ENCODE measurements at regions not wholly inside any gene's neighbourhood (a gene's known extent, or its start where the extent isn't known, plus 50 kb on each side); places are given as distances from the start of the nearest gene placed in this dataset.

- TF ChIP-seq NRF1 (IDR thresholded peaks at IDR 0.05; ENCODE audit: low read depth, low read length) = no peak
Observed at GRCh38 chr2:211175956-211176355, 619.6 kb downstream of the CPS1 start (continued).

DNA sequence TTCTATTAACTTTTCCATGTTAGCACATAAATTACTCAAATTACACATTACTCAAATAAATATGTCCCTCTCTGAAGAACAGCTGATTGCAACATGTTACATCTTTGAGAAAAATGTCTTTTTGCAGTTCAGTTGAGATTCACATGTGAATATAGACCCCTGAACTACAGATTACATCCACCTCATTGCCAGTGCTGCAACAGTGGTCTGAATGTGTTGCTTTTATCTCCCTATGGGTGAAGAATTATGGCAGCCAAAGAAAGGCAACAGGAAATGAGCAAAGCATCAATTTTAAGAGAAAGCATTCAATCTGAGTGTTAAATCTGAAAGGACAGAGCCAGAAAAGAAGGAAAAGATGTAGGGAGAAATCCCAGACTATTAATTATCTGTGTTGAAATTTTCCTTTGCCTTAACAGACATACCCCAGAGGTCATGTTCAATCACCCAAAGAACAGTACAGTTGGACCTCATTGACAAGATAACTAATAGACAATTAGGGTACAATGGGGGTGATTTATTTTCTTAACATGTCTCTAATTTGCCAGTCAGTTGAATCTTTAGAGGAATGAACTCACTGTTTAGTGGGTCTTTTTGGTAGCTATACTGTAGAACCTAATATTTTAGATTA is 620.2 kb downstream of the CPS1 start:
- TF ChIP-seq MAFK (IDR thresholded peaks at IDR 0.05; ENCODE audit: low read depth, low read length) (no peak), CREB1 (IDR thresholded peaks at IDR 0.05) (no peak), EP300 (IDR thresholded peaks at IDR 0.05; ENCODE audit: borderline replicate concordance in 1 of 2, low read depth in 2 of 2, low read length in 2 of 2) (no peak), TEAD4 (IDR thresholded peaks at IDR 0.05; ENCODE audit: low read depth, low read length) (no peak)
- no peak for DNase-seq (ENCODE audit: low read depth in 1 of 2, low spot score in 2 of 2)
- H3K4me2 ChIP-seq (ENCODE audit: insufficient read depth in 1 of 2, low read depth in 2 of 2, low read length in 2 of 2) = no peak overlapping the region

More for the DNA sequence above, 620.2 kb downstream of the CPS1 start:
- Histone ChIP-seq H2AFZ (ENCODE audit: low read length) (no peak overlapping the region), H2BK12ac (ENCODE audit: low read depth, low read length) (no peak overlapping the region), H2BK20ac (ENCODE audit: low read length) (no peak overlapping the region), H2BK120ac (replicated peaks; ENCODE audit: low read depth, low read length) (no peak overlapping the region), H3K9me3 (ENCODE audit: insufficient read depth in 2 of 2, low read depth in 1 of 2, low read length in 1 of 2) (no peaks in the 10 kb centered on the region), H2AK5ac (ENCODE audit: low read depth, low read length) (no peak overlapping the region), H3K4me1 (replicated peaks in 1 of 4; ENCODE audit: control insufficient read depth in 3 of 4, insufficient read depth in 4 of 4, low read length in 3 of 4) (no peaks in the 10 kb centered on the region), H3K27me3 (replicated peaks in 1 of 4; ENCODE audit: control insufficient read depth in 3 of 4, extremely low read depth in 1 of 4, insufficient read depth in 3 of 4, low read length in 3 of 4) (no peaks in the 10 kb centered on the region), H4K91ac (replicated peaks; ENCODE audit: insufficient read length, low read length) (no peak overlapping the region), H2BK5ac (ENCODE audit: low read depth, low read length) (no peak overlapping the region), H4K5ac (ENCODE audit: insufficient read length, low read depth, low read length) (no peak overlapping the region), H3K79me2 (ENCODE audit: control insufficient read depth in 1 of 2, insufficient read depth in 2 of 2, low read length in 2 of 2) (no peaks in the 10 kb centered on the region), H3K36me3 (ENCODE audit: control insufficient read depth in 2 of 4, insufficient read depth in 4 of 4, low read length in 3 of 4) (no peaks in the 10 kb centered on the region), H3K23me2 (ENCODE audit: low read depth, low read length) (no peaks in the 10 kb centered on the region), H3K9ac (replicated peaks in 1 of 4; ENCODE audit: extremely low read depth in 1 of 4, low read depth in 3 of 4, low read length in 3 of 4) (no peak overlapping the region), H3K79me1 (ENCODE audit: low read depth, low read length) (no peaks in the 10 kb centered on the region), H3K27ac (ENCODE audit: low read depth, low read length) (no peak overlapping the region), H3K23ac (ENCODE audit: insufficient read length) (no peak overlapping the region), H3K14ac (ENCODE audit: insufficient read length) (no peak overlapping the region), H3K18ac (ENCODE audit: extremely low read depth, low read length) (no peak overlapping the region), H4K20me1 (replicated peaks in 1 of 2; ENCODE audit: control insufficient read depth in 1 of 2, insufficient read depth in 2 of 2, low read length in 2 of 2) (no peaks in the 10 kb centered on the region), H3K4me3 (ENCODE audit: extremely low read depth in 1 of 4, insufficient read depth in 2 of 4, low read depth in 3 of 4, low read length in 4 of 4) (no peak overlapping the region), H4K8ac (ENCODE audit: extremely low read depth, insufficient read depth, low read length) (no peak overlapping the region), H2BK15ac (ENCODE audit: low read length) (no peak overlapping the region), H3K56ac (replicated peaks; ENCODE audit: insufficient read length, low read depth, low read length) (no peak overlapping the region), H3K4ac (replicated peaks; ENCODE audit: insufficient read length, low read depth, low read length) (no peak overlapping the region)
- ChIA-PET POLR2A (ENCODE audit: partially characterized antibody) (no interaction called here), CTCF (ENCODE audit: partially characterized antibody) (no interaction called here)
- no peak for FAIRE-seq
